GM12878 (cell line): ENCODE measurements at regions not wholly inside any gene's neighbourhood (a gene's known extent, or its start where the extent isn't known, plus 50 kb on each side); places are given as distances from the start of the nearest gene placed in this dataset.

Source experiments
- RFX5 ChIP-seq: IDR thresholded peaks from 2 replicates; pipeline ENCODE4 v1.6.1; 2011; ENCODE audit warnings: low read depth, low read length, improper control_type of control experiment
- USF2 ChIP-seq: IDR thresholded peaks from 2 replicates; pipeline ENCODE4 v1.6.1; 2011; ENCODE audit warnings: low read depth, low read length, improper control_type of control experiment, borderline replicate concordance
- TF ChIP-seq, protein P1 (sequence below), 3 experiments: IDR thresholded peaks in 2 of 3; conservative IDR thresholded peaks in 1 of 3; 2 replicates each; pipeline ENCODE4 v1.5.1; 2011; ENCODE audit warnings: low read depth in 3 of 3, low read length in 3 of 3, mild to moderate bottlenecking in 3 of 3, control low read depth in 2 of 3, moderate library complexity in 2 of 3, inconsistent platforms in 1 of 3, mixed read lengths in 1 of 3; ENCODE audit not compliant: control insufficient read depth in 2 of 3, insufficient read depth in 1 of 3; ENCODE audit errors: extremely low read depth in 1 of 3

DNA sequence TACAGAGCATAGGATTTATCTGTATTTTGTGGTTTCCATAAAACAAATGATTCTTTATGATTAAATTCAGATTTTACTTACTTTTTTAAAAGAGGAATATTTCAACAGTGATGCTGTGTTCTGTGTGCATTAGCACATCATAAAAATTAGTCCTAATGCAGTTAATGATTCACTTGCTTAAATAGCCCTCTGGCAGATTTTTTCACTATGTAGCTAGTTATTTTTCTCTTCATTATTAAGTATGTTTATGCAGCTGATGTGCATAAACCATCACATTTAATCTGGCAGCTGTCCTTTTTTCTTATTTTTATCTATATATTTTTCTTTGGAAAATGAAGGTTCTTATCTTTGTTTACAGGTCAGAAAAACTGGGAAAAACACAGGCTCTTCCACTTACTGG, 127.2 kb downstream of the ZNF486 start:
- no peak for TF ChIP-seq USF2
- TF ChIP-seq, protein P1, sequence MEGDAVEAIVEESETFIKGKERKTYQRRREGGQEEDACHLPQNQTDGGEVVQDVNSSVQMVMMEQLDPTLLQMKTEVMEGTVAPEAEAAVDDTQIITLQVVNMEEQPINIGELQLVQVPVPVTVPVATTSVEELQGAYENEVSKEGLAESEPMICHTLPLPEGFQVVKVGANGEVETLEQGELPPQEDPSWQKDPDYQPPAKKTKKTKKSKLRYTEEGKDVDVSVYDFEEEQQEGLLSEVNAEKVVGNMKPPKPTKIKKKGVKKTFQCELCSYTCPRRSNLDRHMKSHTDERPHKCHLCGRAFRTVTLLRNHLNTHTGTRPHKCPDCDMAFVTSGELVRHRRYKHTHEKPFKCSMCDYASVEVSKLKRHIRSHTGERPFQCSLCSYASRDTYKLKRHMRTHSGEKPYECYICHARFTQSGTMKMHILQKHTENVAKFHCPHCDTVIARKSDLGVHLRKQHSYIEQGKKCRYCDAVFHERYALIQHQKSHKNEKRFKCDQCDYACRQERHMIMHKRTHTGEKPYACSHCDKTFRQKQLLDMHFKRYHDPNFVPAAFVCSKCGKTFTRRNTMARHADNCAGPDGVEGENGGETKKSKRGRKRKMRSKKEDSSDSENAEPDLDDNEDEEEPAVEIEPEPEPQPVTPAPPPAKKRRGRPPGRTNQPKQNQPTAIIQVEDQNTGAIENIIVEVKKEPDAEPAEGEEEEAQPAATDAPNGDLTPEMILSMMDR (IDR thresholded peaks at IDR 0.05 in 2 of 3, conservative IDR thresholded peaks at IDR 0.05 in 1 of 3; ENCODE audit: control insufficient read depth in 2 of 3, extremely low read depth in 1 of 3, insufficient read depth in 1 of 3, low read depth in 3 of 3, low read length in 3 of 3) = no peak
- TF ChIP-seq RFX5 = no peak
